RWPE2 (cell line): ENCODE measurements at regions not wholly inside any gene's neighbourhood (a gene's known extent, or its start where the extent isn't known, plus 50 kb on each side); places are given as distances from the start of the nearest gene placed in this dataset.
"Not testable (repeated sequence)": the region's sequence is repeated elsewhere in the genome, so short reads cannot be mapped to it uniquely, and the experiment has no call there.

Experiments used
- ATAC-seq: fragments of 200-7000 bp; cut with Tn5 transposase; 3 replicates; pipeline ENCODE4 v1.9.1; 2021; ENCODE audit warnings: low read depth
- DNase-seq: peaks from one replicate; pipeline ENCODE4 v3.0.0-alpha.2; 2020; ENCODE audit warnings: low spot score
- H3K27ac ChIP-seq: fragments of 450-650 bp; 2 replicates; pipeline ENCODE4 v1.5.1; 2017; ENCODE audit warnings: mild to moderate bottlenecking; ENCODE audit not compliant: poor library complexity, severe bottlenecking
- H3K27me3 ChIP-seq: fragments of 250-450 bp; sonication (Bioruptor Pico); 2 replicates; pipeline ENCODE4 v1.5.1; 2021; ENCODE audit warnings: mild to moderate bottlenecking, moderate library complexity; ENCODE audit not compliant: insufficient read depth, poor library complexity, severe bottlenecking
- H3K36me3 ChIP-seq: fragments of 250-450 bp; sonication (Bioruptor Pico); 2 replicates; pipeline ENCODE4 v1.5.1; 2020; ENCODE audit warnings: low read depth, mild to moderate bottlenecking, moderate library complexity
- H3K4me1 ChIP-seq: fragments of 250-450 bp; sonication (Bioruptor Pico); 2 replicates; pipeline ENCODE4 v1.5.1; 2021; ENCODE audit warnings: mild to moderate bottlenecking, moderate library complexity; ENCODE audit not compliant: insufficient read depth, poor library complexity, severe bottlenecking
- H3K4me3 ChIP-seq: fragments of 250-450 bp; sonication (Bioruptor Pico); 2 replicates; pipeline ENCODE4 v1.5.1; 2021; ENCODE audit warnings: mild to moderate bottlenecking, moderate library complexity; ENCODE audit not compliant: severe bottlenecking
- H3K9me3 ChIP-seq: fragments of 250-450 bp; sonication (Bioruptor Pico); 2 replicates; pipeline ENCODE4 v1.5.1; 2021; ENCODE audit warnings: mild to moderate bottlenecking, moderate library complexity; ENCODE audit not compliant: severe bottlenecking
- CTCF ChIP-seq: fragments of 450-650 bp; IDR thresholded peaks from one replicate; pipeline ENCODE4 v1.5.1; 2017; ENCODE audit warnings: mild to moderate bottlenecking, moderate library complexity; ENCODE audit not compliant: poor library complexity, severe bottlenecking

- Histone ChIP-seq H3K9me3 (no peaks in the 10 kb centered on the region), H3K4me3 (no peak overlapping the region), H3K27ac (no peak overlapping the region), H3K27me3 (no peaks in the 10 kb centered on the region), H3K4me1 (no peaks in the 10 kb centered on the region), H3K36me3 (no peaks in the 10 kb centered on the region)
- no peak; the same call in 2 of the 3 replicates for ATAC-seq
- TF ChIP-seq CTCF: no peak
- DNase-seq: no peak
These were observed 343.6 kb downstream of the ACTR3B start for GRCh38 chr7:153103202-153103601.

- DNase-seq (no peak), ATAC-seq (no peak)
- H3K27ac ChIP-seq: no peak overlapping the region
- H3K4me3 ChIP-seq: no peak overlapping the region
- H3K4me1 ChIP-seq: no peaks in the 10 kb centered on the region
- no peaks in the 10 kb centered on the region for H3K27me3 ChIP-seq
- H3K36me3 ChIP-seq: no peaks in the 10 kb centered on the region
- no peaks in the 10 kb centered on the region for H3K9me3 ChIP-seq
- no peak for TF ChIP-seq CTCF
These were observed 348.3 kb downstream of the ACTR3B start for GRCh38 chr7:153107826-153108225.

GRCh38 chr7:153109566-153109965 is 350.0 kb downstream of the ACTR3B start:
- H3K27ac ChIP-seq: no peak overlapping the region
- no peaks in the 10 kb centered on the region for H3K4me1 ChIP-seq
- ATAC-seq: no peak
- DNase-seq: no peak
- no peaks in the 10 kb centered on the region for H3K36me3 ChIP-seq
- no peak overlapping the region for H3K4me3 ChIP-seq
- no peaks in the 10 kb centered on the region for H3K9me3 ChIP-seq
- TF ChIP-seq CTCF: no peak
- H3K27me3 ChIP-seq: no peaks in the 10 kb centered on the region

GRCh38 chr7:153110606-153111005 is 351.1 kb downstream of the ACTR3B start:
- DNase-seq (no peak), ATAC-seq (no peak)
- Histone ChIP-seq H3K4me3 (no peak overlapping the region), H3K36me3 (no peaks in the 10 kb centered on the region), H3K9me3 (no peaks in the 10 kb centered on the region), H3K4me1 (no peaks in the 10 kb centered on the region), H3K27ac (no peak overlapping the region), H3K27me3 (no peaks in the 10 kb centered on the region)
- TF ChIP-seq CTCF: no peak

- DNase-seq, H3K27me3 ChIP-seq, H3K36me3 ChIP-seq, H3K4me1 ChIP-seq, ATAC-seq, H3K4me3 ChIP-seq, H3K9me3 ChIP-seq, H3K27ac ChIP-seq: not testable (repeated sequence)
These were observed 362.7 kb downstream of the ACTR3B start for GRCh38 chr7:153122255-153122654.
